Subcutaneous abdominal adipose tissue (tissue), 5 donors: ENCODE measurements at regions not wholly inside any gene's neighbourhood (a gene's known extent, or its start where the extent isn't known, plus 50 kb on each side); places are given as distances from the start of the nearest gene placed in this dataset.

Experiments
- H3K27ac ChIP-seq: one replicate; pipeline ENCODE4 v1.7.0; 2013; ENCODE audit warnings: low read depth, mild to moderate bottlenecking, inconsistent platforms, low read length, moderate library complexity
- H3K27me3 ChIP-seq, 5 donors: one replicate each; pipeline ENCODE4 v1.7.0; 2013; ENCODE audit warnings: low read length in 5 of 5, inconsistent platforms in 1 of 5; ENCODE audit not compliant: control insufficient read depth in 5 of 5, insufficient read depth in 4 of 5
- H3K36me3 ChIP-seq, 5 donors: one replicate each; pipeline ENCODE4 v1.7.0; 2013; ENCODE audit warnings: low read length in 5 of 5; ENCODE audit not compliant: control insufficient read depth in 5 of 5, insufficient read depth in 5 of 5
- H3K4me1 ChIP-seq, 5 donors: one replicate each; pipeline ENCODE4 v1.7.0; 2013; ENCODE audit warnings: low read length in 5 of 5, mild to moderate bottlenecking in 3 of 5, moderate library complexity in 1 of 5; ENCODE audit not compliant: control insufficient read depth in 5 of 5, insufficient read depth in 5 of 5
- H3K4me3 ChIP-seq, 5 donors: one replicate each; pipeline ENCODE4 v1.7.0; 2013; ENCODE audit warnings: low read length in 5 of 5, low read depth in 1 of 5
- H3K9ac ChIP-seq, 5 donors: one replicate each; pipeline ENCODE4 v1.7.0; 2013; ENCODE audit warnings: low read length in 5 of 5, mild to moderate bottlenecking in 4 of 5, moderate library complexity in 3 of 5
- H3K9me3 ChIP-seq, 5 donors: one replicate each; pipeline ENCODE4 v1.7.0; 2013; ENCODE audit warnings: low read length in 5 of 5; ENCODE audit not compliant: control insufficient read depth in 5 of 5
- donor health status: healthy.
- donor health status: healthy.
- donor health status: healthy.
- donor health status: healthy.
- donor health status: healthy.

- Histone ChIP-seq H3K4me3 (no peak overlapping the region), H3K9me3 (no peaks in the 10 kb centered on the region), H3K36me3 (no peaks in the 10 kb centered on the region), H3K27me3 (no peaks in the 10 kb centered on the region), H3K27ac (no peak overlapping the region), H3K9ac (no peak overlapping the region), H3K4me1 (no peaks in the 10 kb centered on the region)
These were observed 182.4 kb upstream of the UFM1 start for GRCh38 chr13:38167164-38167822.

- Histone ChIP-seq H3K9me3 (no peaks in the 10 kb centered on the region), H3K9ac (no peak overlapping the region), H3K4me3 (no peak overlapping the region), H3K27me3 (no peaks in the 10 kb centered on the region), H3K27ac (no peak overlapping the region), H3K36me3 (no peaks in the 10 kb centered on the region), H3K4me1 (no peaks in the 10 kb centered on the region)
These were observed 183.5 kb upstream of the UFM1 start for GRCh38 chr13:38166116-38166515.

GRCh38 chr13:38160131-38160530, 189.5 kb upstream of the UFM1 start:
- H3K27ac ChIP-seq = no peak overlapping the region
- H3K9ac ChIP-seq = no peak overlapping the region
- H3K36me3 ChIP-seq = no peaks in the 10 kb centered on the region

GRCh38 chr13:38159710-38160109, 189.9 kb upstream of the UFM1 start:
- Histone ChIP-seq H3K27me3 (no peaks in the 10 kb centered on the region), H3K4me1 (no peaks in the 10 kb centered on the region), H3K4me3 (no peak overlapping the region), H3K36me3 (no peaks in the 10 kb centered on the region), H3K27ac (no peak overlapping the region), H3K9ac (no peak overlapping the region), H3K9me3 (peaks cover 0 to 3% (median 0%) of the 10 kb centered on the region in 5 donors)

More at GRCh38 chr13:38160131-38160530, 189.5 kb upstream of the UFM1 start:
- Histone ChIP-seq H3K27me3 (no peaks in the 10 kb centered on the region), H3K4me1 (no peaks in the 10 kb centered on the region), H3K9me3 (peaks cover 0 to 3% (median 0%) of the 10 kb centered on the region in 5 donors), H3K4me3 (no peak overlapping the region)

GRCh38 chr13:38147050-38147449, 202.6 kb upstream of the UFM1 start:
- no peak overlapping the region for H3K4me3 ChIP-seq
- H3K27ac ChIP-seq = no peak overlapping the region
- H3K9ac ChIP-seq = no peak overlapping the region
- no peaks in the 10 kb centered on the region for H3K27me3 ChIP-seq
- H3K36me3 ChIP-seq = peaks cover 0 to 3% (median 0%) of the 10 kb centered on the region in 5 donors
- H3K9me3 ChIP-seq = no peaks in the 10 kb centered on the region
- no peaks in the 10 kb centered on the region for H3K4me1 ChIP-seq

GRCh38 chr13:38141792-38142191, 207.9 kb upstream of the UFM1 start:
- Histone ChIP-seq H3K4me3 (no peak overlapping the region), H3K9me3 (no peaks in the 10 kb centered on the region), H3K36me3 (peaks cover 0 to 9% (median 0%) of the 10 kb centered on the region in 5 donors), H3K27me3 (no peaks in the 10 kb centered on the region), H3K27ac (no peak overlapping the region), H3K4me1 (no peaks in the 10 kb centered on the region), H3K9ac (no peak overlapping the region)

GRCh38 chr13:38135592-38135991, 214.1 kb upstream of the UFM1 start:
- Histone ChIP-seq H3K36me3 (peaks cover 0 to 3% (median 0%) of the 10 kb centered on the region in 5 donors), H3K9ac (no peak overlapping the region), H3K9me3 (peaks cover 0 to 4% (median 0%) of the 10 kb centered on the region in 5 donors), H3K4me3 (no peak overlapping the region), H3K27ac (no peak overlapping the region), H3K27me3 (no peaks in the 10 kb centered on the region), H3K4me1 (no peaks in the 10 kb centered on the region)

GRCh38 chr13:38121267-38121666, 228.4 kb upstream of the UFM1 start:
- no peak overlapping the region for H3K4me3 ChIP-seq
- no peaks in the 10 kb centered on the region for H3K27me3 ChIP-seq
- peaks cover 0 to 9% (median 0%) of the 10 kb centered on the region in 5 donors for H3K9me3 ChIP-seq
- no peaks in the 10 kb centered on the region for H3K4me1 ChIP-seq
- H3K27ac ChIP-seq = no peak overlapping the region
- no peak overlapping the region for H3K9ac ChIP-seq
- no peaks in the 10 kb centered on the region for H3K36me3 ChIP-seq

GRCh38 chr13:38103851-38104250, 234.3 kb upstream of the TRPC4 start:
- no peak overlapping the region for H3K27ac ChIP-seq
- H3K9me3 ChIP-seq = peaks cover 0 to 9% (median 5%) of the 10 kb centered on the region in 5 donors
- H3K9ac ChIP-seq = no peak overlapping the region
- H3K4me1 ChIP-seq = no peaks in the 10 kb centered on the region
- H3K36me3 ChIP-seq = no peaks in the 10 kb centered on the region
- H3K4me3 ChIP-seq = no peak overlapping the region
- H3K27me3 ChIP-seq = no peaks in the 10 kb centered on the region

- no peak overlapping the region for H3K4me3 ChIP-seq
- no peaks in the 10 kb centered on the region for H3K4me1 ChIP-seq
- no peak overlapping the region for H3K27ac ChIP-seq
- peaks cover 0 to 4% (median 0%) of the 10 kb centered on the region in 5 donors for H3K9me3 ChIP-seq
- H3K27me3 ChIP-seq = no peaks in the 10 kb centered on the region
- no peaks in the 10 kb centered on the region for H3K36me3 ChIP-seq
- no peak overlapping the region for H3K9ac ChIP-seq
These were observed 230.2 kb upstream of the TRPC4 start for GRCh38 chr13:38099751-38100150.
